Neural cell (in vitro differentiated cells): ENCODE measurements at regions not wholly inside any gene's neighbourhood (a gene's known extent, or its start where the extent isn't known, plus 50 kb on each side); places are given as distances from the start of the nearest gene placed in this dataset.

Source experiments
- CTCF ChIP-seq: fragments of 450-650 bp; IDR thresholded peaks from 2 replicates; pipeline ENCODE4 v1.5.1; 2014; ENCODE audit warnings: antibody characterized with exemption, mild to moderate bottlenecking, moderate library complexity; ENCODE audit not compliant: poor library complexity, severe bottlenecking
- EP300 ChIP-seq: fragments of 450-650 bp; conservative IDR thresholded peaks from 2 replicates; pipeline ENCODE4 v1.6.1; 2014; ENCODE audit warnings: antibody characterized with exemption, mild to moderate bottlenecking, moderate library complexity; ENCODE audit not compliant: poor library complexity, severe bottlenecking
- EZH2 ChIP-seq: fragments of 200-600, 300-800 bp; shearing (Covaris generic), sonication (generic); IDR thresholded peaks from 2 replicates; pipeline ENCODE4 v1.6.1; 2014; ENCODE audit warnings: antibody characterized with exemption, low read length, borderline replicate concordance, mild to moderate bottlenecking; ENCODE audit not compliant: insufficient read depth, poor library complexity, severe bottlenecking
- MXI1 ChIP-seq: fragments of 450-650 bp; conservative IDR thresholded peaks from 2 replicates; pipeline ENCODE4 v1.6.1; 2014; ENCODE audit warnings: antibody characterized with exemption, mild to moderate bottlenecking; ENCODE audit not compliant: poor library complexity, severe bottlenecking
- RAD21 ChIP-seq: fragments of 450-650 bp; conservative IDR thresholded peaks from 2 replicates; pipeline ENCODE4 v1.6.1; 2014; ENCODE audit warnings: antibody characterized with exemption, mild to moderate bottlenecking, moderate library complexity

DNA sequence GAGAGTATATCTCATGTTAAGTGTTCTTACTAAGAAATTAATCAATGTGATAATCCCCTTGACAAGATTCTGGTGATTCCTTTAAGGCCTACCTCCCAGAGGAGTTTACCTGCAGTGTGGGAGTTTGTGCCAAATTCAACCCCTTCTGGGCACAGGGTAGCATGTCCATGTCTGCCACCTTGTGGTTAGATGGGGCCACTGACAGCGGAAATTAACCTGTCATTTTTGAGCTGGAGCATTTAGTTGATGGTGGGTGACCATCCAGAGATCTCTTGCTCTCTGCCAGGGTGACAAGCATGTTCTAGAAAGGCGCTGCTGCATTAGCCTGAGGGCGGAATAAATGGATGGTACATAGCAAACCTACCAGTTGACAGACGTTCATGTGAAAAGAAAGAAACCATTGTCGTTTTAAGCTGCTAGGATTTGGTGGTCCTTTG is 132.2 kb downstream of the FBXO4 start:
- TF ChIP-seq CTCF: peak; percentile 52
- no peak for TF ChIP-seq EZH2
- no peak for TF ChIP-seq EP300
- no peak for TF ChIP-seq RAD21
- no peak for TF ChIP-seq MXI1
